ENCODE measurements at regions not wholly inside any gene's neighbourhood (a gene's known extent, or its start where the extent isn't known, plus 50 kb on each side); places are given as distances from the start of the nearest gene placed in this dataset.

- TF ChIP-seq CTCF (IDR thresholded peaks at IDR 0.05; ENCODE audit: insufficient read depth, low read length, poor library complexity, severe bottlenecking): no peak
- TF ChIP-seq EZH2phosphoT487 (conservative IDR thresholded peaks at IDR 0.05; ENCODE audit: low read length): no peak
These were observed 64.8 kb upstream of the GHITM start for GRCh38 chr10:84074521-84074920.

Measured in SU-DHL-6 (cell line).